ENCODE measurements at regions not wholly inside any gene's neighbourhood (a gene's known extent, or its start where the extent isn't known, plus 50 kb on each side); places are given as distances from the start of the nearest gene placed in this dataset.

GRCh38 chr1:114342376-114342775, 168.6 kb downstream of the TRIM33 start:
- no peak for DNase-seq (ENCODE audit: low read depth, low spot score)
- H3K9me3 Mint-ChIP-seq: no peaks in the 10 kb centered on the region
- H3K36me3 Mint-ChIP-seq (ENCODE audit: low read depth): no peaks in the 10 kb centered on the region

GRCh38 chr1:114341856-114342255, 169.1 kb downstream of the TRIM33 start:
- no peak overlapping the region for H3K27ac Mint-ChIP-seq (ENCODE audit: unreplicated experiment)
- no peaks in the 10 kb centered on the region for H3K27me3 Mint-ChIP-seq (ENCODE audit: low read depth)
- no peaks in the 10 kb centered on the region for H3K36me3 Mint-ChIP-seq (ENCODE audit: low read depth)
- DNase-seq (ENCODE audit: low read depth, low spot score): no peak
- TF ChIP-seq CTCF (conservative IDR thresholded peaks at IDR 0.05): no peak
- H3K4me3 Mint-ChIP-seq: no peak overlapping the region
- H3K4me1 Mint-ChIP-seq: peaks cover 8% of the 10 kb centered on the region
- H3K9me3 Mint-ChIP-seq: no peaks in the 10 kb centered on the region

More at GRCh38 chr1:114342376-114342775, 168.6 kb downstream of the TRIM33 start:
- Mint-ChIP-seq H3K4me3 (no peak overlapping the region), H3K27ac (ENCODE audit: unreplicated experiment) (no peak overlapping the region), H3K4me1 (peaks cover 8% of the 10 kb centered on the region), H3K27me3 (ENCODE audit: low read depth) (no peaks in the 10 kb centered on the region)
- TF ChIP-seq CTCF (conservative IDR thresholded peaks at IDR 0.05): no peak

- TF ChIP-seq CTCF (conservative IDR thresholded peaks at IDR 0.05): no peak
- Mint-ChIP-seq H3K4me3 (no peak overlapping the region), H3K27ac (ENCODE audit: unreplicated experiment) (no peak overlapping the region)
Measured at GRCh38 chr1:114341299-114341698, 169.7 kb downstream of the TRIM33 start.

GRCh38 chr1:114340892-114341291, 170.1 kb downstream of the TRIM33 start:
- Mint-ChIP-seq H3K36me3 (ENCODE audit: low read depth) (no peaks in the 10 kb centered on the region), H3K27me3 (ENCODE audit: low read depth) (no peaks in the 10 kb centered on the region), H3K9me3 (no peaks in the 10 kb centered on the region), H3K4me3 (no peak overlapping the region), H3K27ac (ENCODE audit: unreplicated experiment) (no peak overlapping the region), H3K4me1 (peaks cover 4% of the 10 kb centered on the region)
- no peak for DNase-seq (ENCODE audit: low read depth, low spot score)
- TF ChIP-seq CTCF (conservative IDR thresholded peaks at IDR 0.05): no peak

More at GRCh38 chr1:114341299-114341698, 169.7 kb downstream of the TRIM33 start:
- Mint-ChIP-seq H3K27me3 (ENCODE audit: low read depth) (no peaks in the 10 kb centered on the region), H3K9me3 (no peaks in the 10 kb centered on the region), H3K36me3 (ENCODE audit: low read depth) (no peaks in the 10 kb centered on the region), H3K4me1 (peaks cover 6% of the 10 kb centered on the region)
- no peak for DNase-seq (ENCODE audit: low read depth, low spot score)

- no peak overlapping the region for H3K27ac Mint-ChIP-seq (ENCODE audit: unreplicated experiment)
- no peaks in the 10 kb centered on the region for H3K27me3 Mint-ChIP-seq (ENCODE audit: low read depth)
- no peak overlapping the region for H3K4me3 Mint-ChIP-seq
- H3K4me1 Mint-ChIP-seq: no peaks in the 10 kb centered on the region
- no peak for TF ChIP-seq CTCF (conservative IDR thresholded peaks at IDR 0.05)
- no peaks in the 10 kb centered on the region for H3K9me3 Mint-ChIP-seq
- no peak for DNase-seq (ENCODE audit: low read depth, low spot score)
- no peaks in the 10 kb centered on the region for H3K36me3 Mint-ChIP-seq (ENCODE audit: low read depth)
Measured at GRCh38 chr1:114339379-114339778, 171.6 kb downstream of the TRIM33 start.

Measured in neural crest cell (in vitro differentiated cells).